ENCODE measurements at regions not wholly inside any gene's neighbourhood (a gene's known extent, or its start where the extent isn't known, plus 50 kb on each side); places are given as distances from the start of the nearest gene placed in this dataset.

DNA sequence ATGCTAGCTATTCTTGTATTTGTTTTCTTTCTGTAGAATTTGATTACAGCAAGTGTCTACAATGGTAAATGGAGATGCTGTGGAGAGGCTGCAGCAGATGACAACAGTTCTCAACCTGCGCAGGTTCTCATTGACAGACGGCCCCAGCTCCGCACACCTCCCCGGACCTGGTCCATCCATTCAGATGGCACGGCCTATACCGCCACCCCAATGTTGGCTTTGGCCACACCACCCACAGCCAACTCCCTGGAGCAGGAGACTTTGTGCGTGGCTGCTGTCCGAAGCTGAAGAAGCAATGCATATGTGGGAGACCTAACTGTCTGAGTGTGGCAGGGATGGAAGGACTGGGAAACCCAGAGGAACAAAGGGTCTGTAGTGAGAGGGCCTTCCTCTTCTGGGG lies 116.4 kb upstream of the TCERG1L start:
- Mint-ChIP-seq H3K4me1 (peaks cover 0 to 8% of the 10 kb centered on the region in 2 experiments; a peak in 3 of 4 replicates), H3K9me3 (no peaks in the 10 kb centered on the region), H3K36me3 (ENCODE audit: insufficient read depth in 1 of 3, low read depth in 3 of 3) (no peaks in the 10 kb centered on the region), H3K4me3 (no peak overlapping the region), H3K27me3 (ENCODE audit: low read depth) (peaks cover 14% of the 10 kb centered on the region), H3K27ac (no peak overlapping the region)
- H2AK5ac ChIP-seq (ENCODE audit: insufficient read length, low read length): no peak overlapping the region
- no peak overlapping the region for H2BK15ac ChIP-seq (ENCODE audit: low read depth, low read length)
- no peak overlapping the region for H4K8ac ChIP-seq (replicated peaks; ENCODE audit: insufficient read length, low read depth, low read length)
- H2BK20ac ChIP-seq (ENCODE audit: low read depth, low read length, poor library complexity, severe bottlenecking): no peak overlapping the region
- H3K27me3 ChIP-seq (ENCODE audit: insufficient read depth, low read length): no peaks in the 10 kb centered on the region
- no peaks in the 10 kb centered on the region for H3K9me3 ChIP-seq (ENCODE audit: control insufficient read depth, low read depth, low read length)
- no peak for TF ChIP-seq CTCF (conservative IDR thresholded peaks at IDR 0.05)
- H2BK120ac ChIP-seq (ENCODE audit: low read depth, low read length, poor library complexity, severe bottlenecking): no peak overlapping the region
- no peak overlapping the region for H2AFZ ChIP-seq (ENCODE audit: low read length)
- H4K91ac ChIP-seq (ENCODE audit: insufficient read length, low read depth, low read length): no peak overlapping the region
- no peaks in the 10 kb centered on the region for H3K79me1 ChIP-seq (ENCODE audit: insufficient read depth, low read depth, low read length, poor library complexity, severe bottlenecking)
- no peak overlapping the region for H3K18ac ChIP-seq (ENCODE audit: insufficient read length, low read depth, low read length)
- no peak overlapping the region for H2BK5ac ChIP-seq (ENCODE audit: insufficient read length, low read length)
- H3K14ac ChIP-seq (ENCODE audit: insufficient read depth, low read length): no peak overlapping the region
- H3K9ac ChIP-seq (ENCODE audit: extremely low read depth, insufficient read length, low read length): no peak overlapping the region
- no peak overlapping the region for H3K4ac ChIP-seq (ENCODE audit: low read depth, low read length)
- H3K23me2 ChIP-seq (ENCODE audit: insufficient read length, low read depth, low read length, poor library complexity, severe bottlenecking): no peaks in the 10 kb centered on the region
- H2BK12ac ChIP-seq (ENCODE audit: insufficient read length, low read depth, low read length): no peak overlapping the region
- no peak for DNase-seq
- H3K4me1 ChIP-seq (ENCODE audit: insufficient read depth, low read length): no peaks in the 10 kb centered on the region
- no CpG with 5 or more reads among the region's 8 CpGs for WGBS (ENCODE audit: extremely low coverage, insufficient read length, low lambda C conversion rate)
- no peak overlapping the region for H3T11ph ChIP-seq (ENCODE audit: low read length)
- no peaks in the 10 kb centered on the region for H3K79me2 ChIP-seq (ENCODE audit: insufficient read depth, low read length)
- no peak overlapping the region for H3K56ac ChIP-seq (ENCODE audit: insufficient read length, low read depth, low read length)
- no peak overlapping the region for H3K4me2 ChIP-seq (ENCODE audit: insufficient read depth, insufficient read length, low read length)
- no peaks in the 10 kb centered on the region for H4K20me1 ChIP-seq (ENCODE audit: control insufficient read depth, insufficient read depth, insufficient read length)
- H3K27ac ChIP-seq (ENCODE audit: insufficient read length, low read depth, low read length): no peak overlapping the region
- H4K5ac ChIP-seq (ENCODE audit: insufficient read length, low read depth, low read length): no peak overlapping the region
- no peak overlapping the region for H3K23ac ChIP-seq (ENCODE audit: insufficient read length, low read depth, low read length)
